HepG2 (cell line): ENCODE measurements at regions not wholly inside any gene's neighbourhood (a gene's known extent, or its start where the extent isn't known, plus 50 kb on each side); places are given as distances from the start of the nearest gene placed in this dataset.

Source experiments
- ATAC-seq: fragments of 200-7000 bp; cut with Tn5 transposase; 3 replicates; pipeline ENCODE4 v1.9.1; 2020; ENCODE audit warnings: mild to moderate bottlenecking, moderate library complexity
- BruUV-seq: library from RNA; stranded (reverse); fragments of 400-500 nt; replicated peaks from 2 replicates; lab custom pipeline; 2021; lab: Mats Ljungman, UMichigan
- CTCF ChIA-PET: fragments of 300-600 bp; formaldehyde crosslinking; extraction: SDS; loops from one replicate; lab custom pipeline; 2021; ENCODE audit warnings: low total read pairs, inconsistent platforms, low intra/inter-chr PET ratio; lab: Yijun Ruan, JAX
- POLR2A ChIA-PET: fragments of 350-600 bp; sonication (Branson Sonifier 250); formaldehyde crosslinking; loops from one replicate; lab custom pipeline; 2020; ENCODE audit warnings: antibody characterized with exemption, inconsistent platforms; lab: Yijun Ruan, JAX
- DNase-seq: peaks from one replicate; pipeline ENCODE4 v3.0.0-alpha.2; 2015; ENCODE audit warnings: low spot score
- FAIRE-seq: peaks from 3 replicates; lab custom pipeline; 2011; peaks lifted over from hg19 to GRCh38; lab: Jason Lieb, UNC
- H2AFZ ChIP-seq: one replicate; pipeline ENCODE4 v1.6.1; 2011; ENCODE audit warnings: low read length, inconsistent platforms
- H3K27ac ChIP-seq: fragments of 300-600 bp; 3 replicates; pipeline ENCODE4 v1.8.0; 2011; ENCODE audit warnings: mixed run types, mild to moderate bottlenecking, mixed read lengths, low read length, inconsistent platforms; ENCODE audit not compliant: insufficient read depth; ENCODE audit errors: extremely low read length
- H3K27me3 ChIP-seq, 2 experiments: fragments of 200-600 bp in 1 of 2; 2 replicates in 1 of 2; 3 replicates in 1 of 2; pipeline versions ENCODE4 v1.6.0 to v1.8.0; 2011; ENCODE audit warnings: low read length in 2 of 2, mild to moderate bottlenecking in 2 of 2, moderate library complexity in 2 of 2, inconsistent platforms in 1 of 2; ENCODE audit not compliant: insufficient read depth in 2 of 2, control insufficient read depth in 1 of 2
- H3K36me3 ChIP-seq, 2 experiments: fragments of 200-600 bp in 1 of 2; replicated peaks in 1 of 2; 2 replicates in 1 of 2; 3 replicates in 1 of 2; pipeline versions ENCODE4 v1.5.1 to v1.8.0; 2011; ENCODE audit warnings: low read length in 2 of 2, inconsistent platforms in 1 of 2; ENCODE audit not compliant: insufficient read depth in 2 of 2, control insufficient read depth in 1 of 2
- H3K4me1 ChIP-seq: 2 replicates; pipeline ENCODE4 v1.5.1; 2012; ENCODE audit warnings: low read length, inconsistent platforms; ENCODE audit not compliant: insufficient read depth
- H3K4me2 ChIP-seq: 2 replicates; pipeline ENCODE4 v1.6.0; 2011; ENCODE audit warnings: low read depth, low read length, inconsistent platforms
- H3K4me3 ChIP-seq, 3 experiments: fragments of 200-600 bp in 1 of 3; sonication (generic), shearing (Covaris generic) in 1 of 3; replicated peaks in 1 of 3; 2 replicates each; pipeline ENCODE4 v1.5.1; 2011 to 2016; ENCODE audit warnings: low read length in 3 of 3, inconsistent platforms in 2 of 3, low read depth in 2 of 3, mild to moderate bottlenecking in 2 of 3, control low read depth in 1 of 3, mixed read lengths in 1 of 3; ENCODE audit not compliant: insufficient read depth in 1 of 3
- H3K79me2 ChIP-seq: one replicate; pipeline ENCODE4 v1.6.1; 2011; ENCODE audit warnings: low read length, inconsistent platforms; ENCODE audit not compliant: insufficient read depth
- H3K9ac ChIP-seq: 2 replicates; pipeline ENCODE4 v1.6.0; 2011; ENCODE audit warnings: mild to moderate bottlenecking, low read depth, low read length, inconsistent platforms; ENCODE audit not compliant: insufficient read depth
- H3K9me3 ChIP-seq: 2 replicates; pipeline ENCODE4 v1.5.1; 2012; ENCODE audit warnings: mild to moderate bottlenecking, low read length
- H4K20me1 ChIP-seq: 2 replicates; pipeline ENCODE4 v1.6.0; 2011; ENCODE audit warnings: inconsistent platforms, mild to moderate bottlenecking, low read length, moderate library complexity; ENCODE audit not compliant: insufficient read depth
- KLF6 ChIP-seq: IDR thresholded peaks from 2 replicates; pipeline ENCODE4 v1.8.0; 2016; ENCODE audit warnings: missing biosample characterization, missing genetic modification reagents
- ZNF331 ChIP-seq: sonication (generic); formaldehyde crosslinking; IDR thresholded peaks from 2 replicates; pipeline ENCODE4 v1.4.0; 2020; ENCODE audit warnings: missing genetic modification reagents
- ZNF558 ChIP-seq: sonication (generic); formaldehyde crosslinking; IDR thresholded peaks from 2 replicates; pipeline ENCODE4 v1.9.0; 2022; ENCODE audit warnings: mild to moderate bottlenecking, missing genetic modification reagents, borderline replicate concordance
- WGBS: methylation state at CpG from one replicate; pipeline ENCODE4 v1.1.6; 2017; ENCODE audit warnings: low lambda C conversion rate; 5-methylcytosine and 5-hydroxymethylcytosine counted together
- in situ Hi-C: cut with HindIII; loops from 2 replicates; pipeline ENCODE4 v1.10.0; 2017; ENCODE audit warnings: low pct_unique_long_range_greater_than_20kb; ENCODE audit not compliant: extremely low pct_ligation_motif_present
- intact Hi-C: fragments of 100-400 bp; cut with micrococcal nuclease; formaldehyde crosslinking; loops from one replicate; pipeline ENCODE4 v1.10.0; 2022; ENCODE audit not compliant: unreplicated experiment

- intact Hi-C loops (no loop called here), in situ Hi-C loops (no loop called here)
- CTCF ChIA-PET, result no interaction called here
- Histone ChIP-seq H3K27ac (no peak overlapping the region), H3K36me3 (no peaks in the 10 kb centered on the region), H2AFZ (no peak overlapping the region), H3K27me3 (no peaks in the 10 kb centered on the region), H3K4me2 (no peak overlapping the region), H3K79me2 (no peaks in the 10 kb centered on the region), H4K20me1 (no peaks in the 10 kb centered on the region), H3K9me3 (no peaks in the 10 kb centered on the region), H3K4me1 (no peaks in the 10 kb centered on the region), H3K9ac (no peak overlapping the region), H3K4me3 (no peak overlapping the region)
- ATAC-seq, result no peak
- no peak for FAIRE-seq
- POLR2A ChIA-PET, result interaction anchor here (1.8 kb wide), 1 partner anchor 11 kb away, joined by 5 read pairs; no protein-coding TSS in a partner anchor
- 60% methylated on average over 3 of the region's 5 CpGs for WGBS
- BruUV-seq, result no TSS peak
- no peak for DNase-seq
- TF ChIP-seq KLF6 (CRISPR knock-in tag), result no peak
Observed at GRCh38 chr12:113755098-113755497, 211.0 kb downstream of the RBM19 start.

- TF ChIP-seq ZNF331 (CRISPR knock-in tag), result peak; percentile 98
- TF ChIP-seq ZNF558 (CRISPR knock-in tag), result no peak
- no peak overlapping the region for H3K4me3 ChIP-seq
- in situ Hi-C loops (no loop called here), intact Hi-C loops (no loop called here)
- no peak for FAIRE-seq
- no peaks in the 10 kb centered on the region for H3K36me3 ChIP-seq
- ATAC-seq, result no peak
- BruUV-seq, result no TSS peak
- ChIA-PET CTCF (no interaction called here), POLR2A (no interaction called here)
- H3K4me1 ChIP-seq, result no peaks in the 10 kb centered on the region
- no peak overlapping the region for H3K9ac ChIP-seq
- H3K79me2 ChIP-seq, result no peaks in the 10 kb centered on the region
- no peaks in the 10 kb centered on the region for H4K20me1 ChIP-seq
- 90% methylated on average over 2 of the region's 2 CpGs for WGBS
- H3K27ac ChIP-seq, result no peak overlapping the region
- no peak overlapping the region for H2AFZ ChIP-seq
- H3K9me3 ChIP-seq, result no peaks in the 10 kb centered on the region
- H3K4me2 ChIP-seq, result no peak overlapping the region
- H3K27me3 ChIP-seq, result no peaks in the 10 kb centered on the region
- no peak for DNase-seq
Observed at GRCh38 chr12:113751513-113751912, 214.6 kb downstream of the RBM19 start.
